K562 (cell line): ENCODE measurements at regions not wholly inside any gene's neighbourhood (a gene's known extent, or its start where the extent isn't known, plus 50 kb on each side); places are given as distances from the start of the nearest gene placed in this dataset.

ENCODE experiments used
- ATAC-seq: fragments of 200-7000 bp; cut with Tn5 transposase; 3 replicates; pipeline ENCODE4 v1.9.1; 2020; ENCODE audit warnings: moderate library complexity
- BruUV-seq: library from RNA; stranded (reverse); fragments of 400-500 nt; replicated peaks from 2 replicates; lab custom pipeline; 2021; lab: Mats Ljungman, UMichigan
- CTCF ChIA-PET: fragments of 300-600 bp; formaldehyde crosslinking; extraction: SDS; loops from one replicate; lab custom pipeline; 2021; ENCODE audit warnings: low intra/inter-chr PET ratio; lab: Yijun Ruan, JAX
- POLR2A ChIA-PET: fragments of 300-600, 350-650 bp; sonication (Branson Sonifier 250); formaldehyde crosslinking; extraction: SDS; loops from one replicate; lab custom pipeline; 2021; ENCODE audit warnings: antibody characterized with exemption, inconsistent platforms; lab: Yijun Ruan, JAX
- DNase-seq, 4 experiments: peaks; one replicate each; pipeline versions ENCODE4 v3.0.0 to v3.0.0-alpha.2; 2011 to 2018; ENCODE audit warnings: low spot score in 3 of 4, mixed read lengths in 3 of 4; ENCODE audit errors: extremely low read depth in 1 of 4
- FAIRE-seq: peaks from 2 replicates; lab custom pipeline; 2011; peaks lifted over from hg19 to GRCh38; lab: Jason Lieb, UNC
- H2AFZ ChIP-seq: 2 replicates; pipeline ENCODE4 v1.6.0; 2011; ENCODE audit warnings: low read depth, low read length, control low read depth, inconsistent platforms
- H3K27ac ChIP-seq: fragments of 200-600 bp; 3 replicates; pipeline ENCODE4 v1.8.0; 2011; ENCODE audit warnings: low read depth, mild to moderate bottlenecking, control low read depth, inconsistent platforms, low read length, moderate library complexity, mixed read lengths; ENCODE audit errors: extremely low read depth
- H3K27me3 ChIP-seq, 2 experiments: fragments of 300-600 bp in 1 of 2; 2 replicates in 1 of 2; 3 replicates in 1 of 2; pipeline versions ENCODE4 v1.6.0 to v1.8.0; 2011; ENCODE audit warnings: inconsistent platforms in 2 of 2, low read length in 2 of 2, mild to moderate bottlenecking in 1 of 2, mixed read lengths in 1 of 2, moderate library complexity in 1 of 2; ENCODE audit not compliant: control insufficient read depth in 2 of 2, insufficient read depth in 2 of 2
- H3K36me3 ChIP-seq: fragments of 300-600 bp; 3 replicates; pipeline ENCODE4 v1.8.0; 2011; ENCODE audit warnings: mild to moderate bottlenecking, low read length, inconsistent platforms; ENCODE audit not compliant: control insufficient read depth, insufficient read depth
- H3K4me1 ChIP-seq, 2 experiments: fragments of 200-600 bp in 1 of 2; replicated peaks in 1 of 2; 2 replicates in 1 of 2; 3 replicates in 1 of 2; pipeline versions ENCODE4 v1.5.1 to v1.8.0; 2011; ENCODE audit warnings: inconsistent platforms in 2 of 2, low read length in 2 of 2, mild to moderate bottlenecking in 1 of 2, mixed read lengths in 1 of 2, moderate library complexity in 1 of 2; ENCODE audit not compliant: control insufficient read depth in 2 of 2, insufficient read depth in 2 of 2
- H3K4me2 ChIP-seq: 2 replicates; pipeline ENCODE4 v1.6.1; 2011; ENCODE audit warnings: low read length, control low read depth, inconsistent platforms, mixed read lengths; ENCODE audit not compliant: insufficient read depth
- H3K4me3 ChIP-seq: fragments of 200-600 bp; sonication (generic), shearing (Covaris generic); 2 replicates; pipeline ENCODE4 v1.5.1; 2016; ENCODE audit warnings: control low read depth, inconsistent platforms
- H3K79me2 ChIP-seq: fragments of 200-600 bp; 3 replicates; pipeline ENCODE4 v1.8.0; 2011; ENCODE audit warnings: low read length, inconsistent platforms; ENCODE audit not compliant: control insufficient read depth, insufficient read depth
- H3K9ac ChIP-seq, 2 experiments: 2 replicates each; pipeline versions ENCODE4 v1.6.0 to v1.6.1; 2011; ENCODE audit warnings: low read depth in 2 of 2, low read length in 2 of 2, control low read depth in 1 of 2, inconsistent platforms in 1 of 2, mild to moderate bottlenecking in 1 of 2, mixed read lengths in 1 of 2; ENCODE audit not compliant: insufficient read depth in 1 of 2
- H3K9me1 ChIP-seq: one replicate; pipeline ENCODE4 v1.6.0; 2011; ENCODE audit warnings: inconsistent platforms, mild to moderate bottlenecking, low read length, moderate library complexity; ENCODE audit not compliant: control insufficient read depth, insufficient read depth
- H3K9me3 ChIP-seq: replicated peaks from 2 replicates; pipeline ENCODE4 v1.5.1; 2011; ENCODE audit warnings: low read depth, low read length, inconsistent platforms; ENCODE audit not compliant: control insufficient read depth, insufficient read depth
- H4K20me1 ChIP-seq: replicated peaks from 2 replicates; pipeline ENCODE4 v1.6.1; 2011; ENCODE audit warnings: low read length, inconsistent platforms, mixed read lengths; ENCODE audit not compliant: control insufficient read depth, insufficient read depth
- BCL6 ChIP-seq: fragments of 250-450 bp; sonication (Bioruptor Pico); IDR thresholded peaks from 2 replicates; pipeline ENCODE4 v1.4.0; 2020
- BCOR ChIP-seq: fragments of 450-650 bp; IDR thresholded peaks from 2 replicates; pipeline ENCODE4 v1.6.1; 2016
- DACH1 ChIP-seq: fragments of 450-650 bp; IDR thresholded peaks from 2 replicates; pipeline ENCODE4 v1.6.1; 2018; ENCODE audit not compliant: partially characterized antibody
- FUS ChIP-seq: fragments of 200-400 bp; formaldehyde crosslinking; optimal IDR thresholded peaks from 2 replicates; pipeline ENCODE3; 2017; ENCODE audit warnings: low read depth, low read length
- GATAD2A ChIP-seq: fragments of 450-650 bp; IDR thresholded peaks from 2 replicates; pipeline ENCODE4 v1.6.1; 2017
- HNRNPLL ChIP-seq: fragments of 200-400 bp; formaldehyde crosslinking; IDR thresholded peaks from 2 replicates; pipeline ENCODE4 v1.6.1; 2017; ENCODE audit warnings: low read length, low read depth, mild to moderate bottlenecking; ENCODE audit not compliant: poor library complexity, severe bottlenecking
- LEF1 ChIP-seq: fragments of 450-650 bp; IDR thresholded peaks from 2 replicates; pipeline ENCODE4 v1.6.1; 2016; ENCODE audit warnings: mild to moderate bottlenecking
- PTBP1 ChIP-seq: fragments of 200-400 bp; formaldehyde crosslinking; IDR thresholded peaks from 2 replicates; pipeline ENCODE4 v1.6.1; 2017; ENCODE audit warnings: low read depth, low read length
- RUNX1 ChIP-seq: sonication (generic); IDR thresholded peaks from 2 replicates; pipeline ENCODE4 v1.6.1; 2016; ENCODE audit warnings: antibody characterized with exemption, low read depth
- SAP30 ChIP-seq: fragments of 200-600 bp; sonication (generic); IDR thresholded peaks from 2 replicates; pipeline ENCODE4 v1.6.1; 2012; ENCODE audit warnings: borderline replicate concordance, low read depth, mild to moderate bottlenecking, moderate library complexity, low read length, control low read depth, inconsistent platforms; ENCODE audit not compliant: insufficient read depth, poor library complexity, severe bottlenecking
- SMAD2 ChIP-seq: fragments of 150-350 bp; IDR thresholded peaks from 2 replicates; pipeline ENCODE4 v1.6.1; 2014; ENCODE audit warnings: low read depth, mild to moderate bottlenecking, low read length
- SP2 ChIP-seq: IDR thresholded peaks from 2 replicates; pipeline ENCODE4 v1.6.1; 2011; ENCODE audit warnings: mild to moderate bottlenecking, low read depth, low read length, moderate library complexity; ENCODE audit not compliant: poor library complexity, severe bottlenecking; ENCODE audit errors: extremely low read depth
- SRSF9 ChIP-seq: fragments of 200-400 bp; formaldehyde crosslinking; IDR thresholded peaks from 2 replicates; pipeline ENCODE4 v1.6.1; 2017; ENCODE audit warnings: low read depth, low read length, borderline replicate concordance
- ZNF695 ChIP-seq: fragments of 450-650 bp; formaldehyde crosslinking; IDR thresholded peaks from 2 replicates; pipeline ENCODE4 v1.4.0; 2020; ENCODE audit warnings: mild to moderate bottlenecking, moderate library complexity
- WGBS: fragments of 100-300 bp; shearing (Covaris generic); methylation state at CpG from one replicate; pipeline ENCODE4 v1.1.6; 2016; ENCODE audit warnings: low coverage, mixed read lengths; ENCODE audit not compliant: insufficient coverage; ENCODE audit errors: missing lambda C conversion rate; 5-methylcytosine and 5-hydroxymethylcytosine counted together
- in situ Hi-C: fragments of 300-500 bp; cut with MboI; formaldehyde crosslinking; loops from 4 replicates; pipeline ENCODE4 v1.15.0; 2018; ENCODE audit warnings: inconsistent platforms, mixed read lengths
- intact Hi-C: fragments of 100-400 bp; cut with micrococcal nuclease; formaldehyde crosslinking; loops from 2 replicates; pipeline ENCODE4 v1.14.2; 2022
- TF ChIP-seq, protein P1 (sequence below): fragments of 250-450 bp; sonication (Bioruptor Pico); IDR thresholded peaks from 2 replicates; pipeline ENCODE4 v1.8.0; 2021; ENCODE audit warnings: mild to moderate bottlenecking, moderate library complexity
- TF ChIP-seq, protein P2 (sequence below), 2 experiments: fragments of 450-650 bp; conservative IDR thresholded peaks; 2 replicates each; pipeline ENCODE4 v1.6.1; 2017; ENCODE audit warnings: mild to moderate bottlenecking in 2 of 2, moderate library complexity in 2 of 2

DNA sequence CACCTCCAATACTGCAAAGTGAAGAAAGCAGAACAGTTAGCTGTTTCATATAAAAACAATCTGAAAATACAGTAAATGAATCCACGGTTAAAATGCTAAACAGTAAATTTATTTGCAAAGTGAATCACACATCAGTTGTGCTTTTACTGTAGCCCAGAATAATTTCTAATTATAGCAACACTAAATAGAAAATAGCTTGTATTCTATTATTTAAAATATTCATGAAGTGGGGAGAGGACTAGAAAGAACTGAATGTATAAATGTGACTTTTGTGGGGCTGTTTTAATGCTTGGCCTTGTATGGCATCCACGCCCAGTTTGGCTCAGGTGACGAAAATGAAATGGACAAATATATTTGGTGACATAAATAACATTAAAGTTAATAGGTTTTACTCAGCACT lies 148.2 kb downstream of the ATP23 start:
- BruUV-seq, result no TSS peak
- H3K4me3 ChIP-seq, result no peak overlapping the region
- ATAC-seq, result no peak
- TF ChIP-seq FUS, result no peak
- TF ChIP-seq, all 486 proteins: peak for 0
- FAIRE-seq, result no peak
- Histone ChIP-seq H3K4me1 (no peaks in the 10 kb centered on the region), H2AFZ (no peak overlapping the region), H3K27ac (no peak overlapping the region), H3K27me3 (no peaks in the 10 kb centered on the region), H4K20me1 (no peaks in the 10 kb centered on the region), H3K4me2 (no peak overlapping the region), H3K36me3 (no peaks in the 10 kb centered on the region), H3K9ac (no peak overlapping the region), H3K79me2 (no peaks in the 10 kb centered on the region), H3K9me1 (no peaks in the 10 kb centered on the region), H3K9me3 (no peaks in the 10 kb centered on the region)
- intact Hi-C loops (no loop called here), in situ Hi-C loops (no loop called here)
- POLR2A ChIA-PET, result interaction anchor here (0.6 to 0.8 kb wide), 2 partner anchors 83 to 112 kb away, joined by 3 read pairs; no protein-coding TSS in a partner anchor
- DNase-seq, result no peak
- WGBS, result 0% methylated on average over 3 of the region's 3 CpGs
- CTCF ChIA-PET, result no interaction called here

DNA sequence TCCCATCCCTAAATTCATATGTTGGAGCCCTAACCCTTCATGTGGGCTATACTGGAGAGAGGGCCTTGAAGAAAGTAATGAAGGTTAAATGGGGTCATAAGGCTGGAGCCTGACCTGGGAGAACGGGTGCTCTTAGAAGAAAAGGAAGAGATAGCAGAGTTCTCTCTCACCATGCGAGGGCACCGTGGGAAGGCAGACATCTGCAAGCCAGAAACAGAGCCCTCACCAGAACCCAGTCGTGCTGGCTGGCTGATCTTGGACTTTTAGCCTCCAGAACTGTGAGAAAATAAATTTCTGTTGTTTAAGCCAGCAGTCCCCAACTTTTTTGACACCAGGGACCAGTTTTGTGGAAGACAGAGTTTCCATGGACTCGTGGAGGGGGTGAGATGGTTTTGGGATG lies 149.3 kb downstream of the ATP23 start:
- no peak for ATAC-seq
- Histone ChIP-seq H3K9me1 (no peaks in the 10 kb centered on the region), H3K27me3 (no peaks in the 10 kb centered on the region), H3K79me2 (no peaks in the 10 kb centered on the region), H2AFZ (no peak overlapping the region), H3K27ac (no peak overlapping the region), H3K4me2 (no peak overlapping the region), H3K4me1 (no peaks in the 10 kb centered on the region), H4K20me1 (no peaks in the 10 kb centered on the region), H3K9ac (no peak overlapping the region), H3K4me3 (no peak overlapping the region), H3K36me3 (no peaks in the 10 kb centered on the region), H3K9me3 (no peaks in the 10 kb centered on the region)
- ChIA-PET CTCF (no interaction called here), POLR2A (no interaction called here)
- 0% methylated on average over 5 of the region's 5 CpGs for WGBS
- in situ Hi-C loops (no loop called here), intact Hi-C loops (no loop called here)
- TF ChIP-seq PTBP1, result no peak
- TF ChIP-seq, protein P1, sequence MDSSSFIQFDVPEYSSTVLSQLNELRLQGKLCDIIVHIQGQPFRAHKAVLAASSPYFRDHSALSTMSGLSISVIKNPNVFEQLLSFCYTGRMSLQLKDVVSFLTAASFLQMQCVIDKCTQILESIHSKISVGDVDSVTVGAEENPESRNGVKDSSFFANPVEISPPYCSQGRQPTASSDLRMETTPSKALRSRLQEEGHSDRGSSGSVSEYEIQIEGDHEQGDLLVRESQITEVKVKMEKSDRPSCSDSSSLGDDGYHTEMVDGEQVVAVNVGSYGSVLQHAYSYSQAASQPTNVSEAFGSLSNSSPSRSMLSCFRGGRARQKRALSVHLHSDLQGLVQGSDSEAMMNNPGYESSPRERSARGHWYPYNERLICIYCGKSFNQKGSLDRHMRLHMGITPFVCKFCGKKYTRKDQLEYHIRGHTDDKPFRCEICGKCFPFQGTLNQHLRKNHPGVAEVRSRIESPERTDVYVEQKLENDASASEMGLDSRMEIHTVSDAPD (CRISPR knock-in tag), result no peak
- no peak for TF ChIP-seq BCOR
- TF ChIP-seq RUNX1, result no peak
- no peak for TF ChIP-seq ZNF695 (CRISPR knock-in tag)
- no peak for TF ChIP-seq GATAD2A
- no peak for TF ChIP-seq BCL6
- TF ChIP-seq SAP30, result no peak
- no peak for TF ChIP-seq SMAD2
- TF ChIP-seq LEF1, result no peak
- no peak for TF ChIP-seq DACH1
- TF ChIP-seq SP2, result no peak
- TF ChIP-seq, protein P2, sequence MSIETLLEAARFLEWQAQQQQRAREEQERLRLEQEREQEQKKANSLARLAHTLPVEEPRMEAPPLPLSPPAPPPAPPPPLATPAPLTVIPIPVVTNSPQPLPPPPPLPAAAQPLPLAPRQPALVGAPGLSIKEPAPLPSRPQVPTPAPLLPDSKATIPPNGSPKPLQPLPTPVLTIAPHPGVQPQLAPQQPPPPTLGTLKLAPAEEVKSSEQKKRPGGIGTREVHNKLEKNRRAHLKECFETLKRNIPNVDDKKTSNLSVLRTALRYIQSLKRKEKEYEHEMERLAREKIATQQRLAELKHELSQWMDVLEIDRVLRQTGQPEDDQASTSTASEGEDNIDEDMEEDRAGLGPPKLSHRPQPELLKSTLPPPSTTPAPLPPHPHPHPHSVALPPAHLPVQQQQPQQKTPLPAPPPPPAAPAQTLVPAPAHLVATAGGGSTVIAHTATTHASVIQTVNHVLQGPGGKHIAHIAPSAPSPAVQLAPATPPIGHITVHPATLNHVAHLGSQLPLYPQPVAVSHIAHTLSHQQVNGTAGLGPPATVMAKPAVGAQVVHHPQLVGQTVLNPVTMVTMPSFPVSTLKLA (conservative IDR thresholded peaks at IDR 0.05), result no peak
- TF ChIP-seq SRSF9, result no peak
- no peak for TF ChIP-seq HNRNPLL
- DNase-seq, result no peak
- no peak for FAIRE-seq
- BruUV-seq, result no TSS peak
